Fibroblast of lung (primary cell): ENCODE measurements at regions not wholly inside any gene's neighbourhood (a gene's known extent, or its start where the extent isn't known, plus 50 kb on each side); places are given as distances from the start of the nearest gene placed in this dataset.

ENCODE experiments used
- EZH2 ChIP-seq: IDR thresholded peaks from 2 replicates; pipeline ENCODE4 v1.5.1; 2012; ENCODE audit warnings: low read length, control low read depth, mild to moderate bottlenecking; ENCODE audit errors: missing control alignments
- TF ChIP-seq, protein P1 (sequence below), 2 donors: IDR thresholded peaks in 1 of 2; conservative IDR thresholded peaks in 1 of 2; 1 replicate in 1 of 2; 2 replicates in 1 of 2; pipeline ENCODE4 v1.5.1; 2011 to 2012; ENCODE audit warnings: low read length in 2 of 2, control low read depth in 1 of 2, inconsistent platforms in 1 of 2, low read depth in 1 of 2, mild to moderate bottlenecking in 1 of 2

DNA sequence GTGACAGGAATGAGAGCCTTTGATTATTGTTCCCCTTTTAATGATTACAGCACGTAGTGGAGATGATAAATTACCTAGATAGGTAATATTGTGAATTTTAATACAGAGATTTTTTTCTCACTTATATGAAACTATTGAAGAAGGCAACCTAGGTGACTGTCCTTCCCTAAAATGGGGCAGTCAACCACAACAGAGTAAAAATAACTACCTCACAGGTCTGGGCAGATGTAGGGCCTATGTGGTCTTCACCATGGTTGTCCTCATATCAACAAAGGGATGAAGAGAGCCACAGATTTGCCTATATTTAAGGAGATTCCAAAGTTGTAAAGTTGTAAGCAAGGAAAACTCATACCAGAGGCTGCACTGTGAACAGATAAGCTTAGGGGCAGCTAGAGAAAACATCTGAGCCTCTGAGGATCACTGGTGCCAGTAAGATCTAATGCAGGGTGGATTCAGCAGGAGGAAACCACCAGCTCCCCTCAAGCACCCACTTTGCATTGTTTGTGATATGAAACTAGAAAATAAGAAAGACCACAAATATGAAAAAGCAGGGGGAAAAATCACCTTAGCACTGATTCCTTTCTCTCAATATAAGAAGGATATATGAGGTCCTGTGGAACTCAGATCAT, 547.9 kb upstream of the GALNTL6 start:
- TF ChIP-seq, protein P1, sequence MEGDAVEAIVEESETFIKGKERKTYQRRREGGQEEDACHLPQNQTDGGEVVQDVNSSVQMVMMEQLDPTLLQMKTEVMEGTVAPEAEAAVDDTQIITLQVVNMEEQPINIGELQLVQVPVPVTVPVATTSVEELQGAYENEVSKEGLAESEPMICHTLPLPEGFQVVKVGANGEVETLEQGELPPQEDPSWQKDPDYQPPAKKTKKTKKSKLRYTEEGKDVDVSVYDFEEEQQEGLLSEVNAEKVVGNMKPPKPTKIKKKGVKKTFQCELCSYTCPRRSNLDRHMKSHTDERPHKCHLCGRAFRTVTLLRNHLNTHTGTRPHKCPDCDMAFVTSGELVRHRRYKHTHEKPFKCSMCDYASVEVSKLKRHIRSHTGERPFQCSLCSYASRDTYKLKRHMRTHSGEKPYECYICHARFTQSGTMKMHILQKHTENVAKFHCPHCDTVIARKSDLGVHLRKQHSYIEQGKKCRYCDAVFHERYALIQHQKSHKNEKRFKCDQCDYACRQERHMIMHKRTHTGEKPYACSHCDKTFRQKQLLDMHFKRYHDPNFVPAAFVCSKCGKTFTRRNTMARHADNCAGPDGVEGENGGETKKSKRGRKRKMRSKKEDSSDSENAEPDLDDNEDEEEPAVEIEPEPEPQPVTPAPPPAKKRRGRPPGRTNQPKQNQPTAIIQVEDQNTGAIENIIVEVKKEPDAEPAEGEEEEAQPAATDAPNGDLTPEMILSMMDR (conservative IDR thresholded peaks at IDR 0.05 in 1 of 2, IDR thresholded peaks at IDR 0.05 in 1 of 2; ENCODE audit: low read depth in 1 of 2, low read length in 2 of 2) = no peak
- TF ChIP-seq EZH2 = no peak
